ENCODE measurements at regions not wholly inside any gene's neighbourhood (a gene's known extent, or its start where the extent isn't known, plus 50 kb on each side); places are given as distances from the start of the nearest gene placed in this dataset.

- no peak for DNase-seq
Measured at GRCh38 chr2:144948205-144948855, 428.4 kb upstream of the ZEB2 start.

- no peak for DNase-seq
Measured at GRCh38 chr2:144947709-144948037, 427.8 kb upstream of the ZEB2 start.

GRCh38 chr2:144946263-144946662, 426.3 kb upstream of the ZEB2 start:
- no peak for DNase-seq

GRCh38 chr2:144944546-144945220, 424.8 kb upstream of the ZEB2 start:
- no peak for DNase-seq

GRCh38 chr2:144943986-144944385, 424.1 kb upstream of the ZEB2 start:
- no peak for DNase-seq

GRCh38 chr2:144943293-144943941, 423.5 kb upstream of the ZEB2 start:
- no peak for DNase-seq

- no peak for DNase-seq
Measured at GRCh38 chr2:144942516-144943256, 422.8 kb upstream of the ZEB2 start.

- DNase-seq, result no peak
Measured at GRCh38 chr2:144941743-144942488, 422.0 kb upstream of the ZEB2 start.

- DNase-seq, result no peak
Measured at GRCh38 chr2:144939590-144939989, 419.7 kb upstream of the ZEB2 start.

- DNase-seq, result no peak
Measured at GRCh38 chr2:144937910-144938709, 418.2 kb upstream of the ZEB2 start.

GRCh38 chr2:144937066-144937465, 417.1 kb upstream of the ZEB2 start:
- no peak for DNase-seq

GRCh38 chr2:144936442-144936841, 416.5 kb upstream of the ZEB2 start:
- DNase-seq, result no peak

GRCh38 chr2:144935736-144936135, 415.8 kb upstream of the ZEB2 start:
- no peak for DNase-seq

- DNase-seq, result no peak
Measured at GRCh38 chr2:144935191-144935590, 415.3 kb upstream of the ZEB2 start.

- no peak for DNase-seq
Measured at GRCh38 chr2:144931960-144932359, 412.0 kb upstream of the ZEB2 start.

- no peak for DNase-seq
Measured at GRCh38 chr2:144931480-144931879, 411.6 kb upstream of the ZEB2 start.

GRCh38 chr2:144927429-144927828, 407.5 kb upstream of the ZEB2 start:
- no peak for DNase-seq

- DNase-seq, result no peak
Measured at GRCh38 chr2:144925886-144926285, 406.0 kb upstream of the ZEB2 start.

- DNase-seq, result no peak
Measured at GRCh38 chr2:144924827-144925226, 404.9 kb upstream of the ZEB2 start.

GRCh38 chr2:144922519-144922918, 402.6 kb upstream of the ZEB2 start:
- DNase-seq, result no peak

- no peak for DNase-seq
Measured at GRCh38 chr2:144920755-144921530, 401.0 kb upstream of the ZEB2 start.

All from CD4-positive, alpha-beta T cell treated with Interleukin-21 for 1 hour (primary cell).